DMS114 treated with DMSO at 0.1 percent for 48 hours (cell line): ENCODE measurements at regions not wholly inside any gene's neighbourhood (a gene's known extent, or its start where the extent isn't known, plus 50 kb on each side); places are given as distances from the start of the nearest gene placed in this dataset.

ENCODE experiments used
- DNase-seq: peaks from one replicate; lab custom pipeline; 2025; ENCODE audit not compliant: unreplicated experiment; lab: John Stamatoyannopoulos, UW

DNA sequence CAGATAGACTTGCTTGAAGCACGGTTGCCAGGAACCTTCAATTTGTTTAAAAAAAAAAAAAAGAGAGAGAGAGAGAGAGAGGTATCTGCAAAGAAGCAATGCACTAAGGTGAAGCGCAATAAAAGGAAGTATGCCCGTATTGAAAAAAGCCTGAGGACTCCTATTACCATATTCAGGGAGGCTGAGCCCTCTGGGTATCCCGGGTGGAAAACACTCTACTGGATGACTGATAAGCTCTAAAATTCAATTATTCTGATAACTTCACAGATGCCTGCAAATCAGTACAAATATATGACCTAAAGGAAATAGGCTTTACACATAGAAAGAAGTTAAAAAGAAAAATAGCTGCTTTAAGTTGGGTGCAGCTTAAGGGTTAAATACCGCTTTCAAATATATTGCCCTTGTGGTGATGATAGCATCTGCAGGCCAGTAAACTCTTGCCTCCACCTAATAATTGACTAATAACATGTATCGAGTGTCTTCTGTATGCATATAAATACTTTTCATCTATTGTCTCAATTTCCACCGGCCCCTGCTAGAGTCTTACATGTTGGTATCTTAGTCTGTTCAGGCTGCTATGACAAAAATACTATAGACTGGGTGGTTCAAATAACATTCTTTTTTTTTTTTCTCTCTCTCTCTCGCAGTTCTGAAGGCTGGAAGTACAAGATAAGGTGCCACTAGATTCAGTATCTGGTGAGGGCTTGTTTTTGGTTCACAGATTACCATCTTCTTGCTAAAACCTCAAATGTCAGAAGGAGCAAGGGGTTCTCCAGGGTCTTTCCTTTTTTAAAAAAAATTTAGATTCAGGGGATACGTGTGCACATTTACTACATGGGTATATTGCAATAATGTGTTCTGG is 187.4 kb upstream of the JARID2 start:
- no peak for DNase-seq

DNA sequence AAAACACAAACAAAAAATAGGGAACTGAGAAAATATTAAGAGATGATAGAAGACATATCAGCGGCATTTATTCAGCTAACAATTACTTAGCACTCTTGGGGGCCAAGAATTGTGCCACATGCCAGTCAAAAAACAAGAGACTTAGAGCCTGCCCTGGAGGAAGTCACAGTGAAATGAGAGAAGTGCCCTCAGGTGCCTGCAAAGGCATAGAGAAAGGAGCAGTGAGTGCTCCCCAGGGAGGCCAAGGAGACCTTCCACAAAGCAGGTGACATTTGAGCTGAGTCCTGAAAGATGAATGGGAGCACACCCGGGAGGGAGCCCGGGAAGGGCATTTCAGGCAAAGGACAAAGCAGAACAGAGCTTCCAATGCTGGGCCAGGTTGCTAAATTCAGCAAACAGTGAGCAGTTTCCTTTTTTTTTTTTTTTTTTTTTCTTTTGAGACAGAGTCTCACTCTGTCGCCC is 184.7 kb upstream of the JARID2 start:
- no peak for DNase-seq

DNA sequence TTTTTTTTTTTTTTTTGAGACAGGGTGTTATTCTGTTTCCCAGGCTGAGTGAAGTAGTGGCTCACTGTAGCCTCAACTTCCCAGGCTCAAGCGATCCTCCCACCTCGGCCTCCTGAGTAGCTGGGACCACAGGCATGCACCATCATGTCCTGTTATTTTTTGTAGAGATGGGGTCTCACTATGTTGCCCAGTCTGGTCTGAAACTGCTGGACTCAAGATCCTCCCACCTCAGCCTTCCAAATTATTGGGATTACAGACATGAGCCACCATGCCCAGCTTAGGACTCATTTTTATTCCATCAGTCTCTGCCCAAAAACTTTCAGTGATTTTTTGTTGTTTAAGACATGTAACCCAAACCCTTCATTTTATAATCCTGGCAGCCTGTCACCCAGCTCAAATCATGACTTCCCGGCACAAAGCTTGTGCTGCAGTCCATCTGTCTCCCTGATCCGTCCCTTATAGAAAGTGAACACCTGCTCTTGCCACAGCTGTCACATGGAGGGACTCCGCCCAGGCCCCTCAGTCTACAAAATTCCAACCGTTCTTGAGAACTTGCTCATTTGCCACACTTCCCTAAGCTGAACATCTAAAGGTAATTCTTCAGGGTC is 183.9 kb upstream of the JARID2 start:
- DNase-seq, result no peak

DNA sequence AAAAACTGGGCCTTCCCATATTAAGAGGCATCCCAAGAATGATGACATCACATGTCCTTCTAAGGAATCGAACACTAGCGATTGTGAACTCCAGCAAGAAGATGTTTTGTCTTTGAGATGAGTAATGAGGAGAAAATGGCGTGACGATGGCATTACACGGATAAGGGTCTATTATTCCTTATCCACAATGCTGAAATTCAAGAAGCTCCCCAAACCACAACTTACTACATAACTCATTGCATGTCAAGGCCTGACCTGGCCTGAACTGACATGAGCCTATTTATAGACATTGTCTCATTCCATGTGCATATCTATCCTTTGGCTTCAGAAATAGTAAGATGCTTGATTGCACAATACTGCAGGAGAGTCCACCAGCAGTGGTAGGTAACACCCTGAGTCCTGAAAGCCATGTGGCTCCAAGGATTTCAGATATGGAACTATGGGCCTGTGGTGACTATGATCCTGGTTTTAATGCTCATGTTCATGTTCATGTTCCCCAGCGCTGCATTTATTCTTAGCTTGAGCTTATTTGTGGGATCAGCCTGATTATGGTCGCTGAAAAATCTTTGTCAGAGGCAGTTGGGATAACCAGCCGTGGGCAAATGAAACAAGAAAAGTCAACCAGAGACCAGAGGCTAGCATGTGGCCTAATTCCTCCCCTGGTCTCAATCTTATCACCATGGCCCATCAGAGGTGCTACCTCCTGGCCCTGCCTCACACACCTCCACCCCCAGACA is 183.2 kb upstream of the JARID2 start:
- DNase-seq, result no peak

DNA sequence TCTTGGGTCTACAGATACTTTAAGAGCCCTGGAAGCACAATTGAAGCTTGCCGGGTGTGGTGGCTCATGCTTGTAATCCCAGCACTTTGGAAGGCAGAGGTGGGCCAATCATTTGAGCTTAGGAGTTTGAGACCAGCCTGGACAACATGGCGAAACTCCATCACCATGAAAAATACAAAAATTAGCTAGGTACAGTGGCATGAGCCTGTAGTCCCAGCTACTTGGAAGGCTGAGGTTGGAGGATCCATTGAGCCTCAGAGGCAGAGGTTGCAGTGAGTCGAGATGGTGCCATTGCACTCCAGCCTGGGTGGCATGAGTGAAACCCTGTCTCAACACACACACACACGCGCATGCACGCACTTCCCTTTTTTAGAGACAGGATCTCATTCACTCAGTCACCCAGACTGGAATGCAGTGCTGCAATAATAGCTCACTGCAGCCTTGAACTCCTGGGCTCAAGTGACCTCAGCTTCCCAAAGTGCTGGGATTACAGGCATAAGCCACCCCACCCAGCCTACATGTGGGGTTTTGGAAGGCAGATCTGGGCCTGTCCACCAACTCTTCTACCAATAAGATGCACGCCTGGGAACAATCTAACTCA is 182.5 kb upstream of the JARID2 start:
- no peak for DNase-seq

DNA sequence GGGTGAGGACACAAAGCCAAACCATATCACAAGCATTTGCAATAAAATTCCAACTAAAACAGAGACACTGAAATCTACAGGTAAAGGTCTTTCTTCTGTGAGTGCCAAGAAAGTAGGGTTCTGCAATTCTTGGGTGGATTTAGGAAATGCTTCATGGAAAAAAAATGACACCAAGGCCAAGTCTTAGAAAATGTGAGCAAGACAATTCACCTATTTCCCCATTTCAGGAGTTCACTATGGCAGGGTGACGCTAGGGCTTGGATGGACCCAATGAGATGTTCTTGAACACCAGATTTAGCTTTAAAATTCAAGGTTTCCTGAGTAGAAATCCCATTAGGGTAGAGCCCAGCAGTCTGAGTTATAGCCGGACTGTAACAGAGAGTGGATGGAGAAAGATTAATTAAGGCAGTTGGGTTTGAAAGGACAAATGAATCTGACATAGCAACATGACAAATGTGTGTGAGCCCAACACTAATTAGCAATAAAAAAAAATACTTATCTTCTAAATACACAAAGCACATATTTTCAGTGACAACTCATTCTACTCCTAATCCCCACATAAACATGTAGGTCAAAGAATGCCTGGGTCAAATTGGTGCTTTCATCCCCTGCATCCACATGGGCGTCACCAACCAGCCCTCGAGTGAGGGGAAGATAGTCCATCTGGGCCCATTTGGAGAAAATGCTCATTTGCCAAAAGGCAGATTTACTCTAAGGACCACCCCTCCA is 180.4 kb upstream of the JARID2 start:
- no peak for DNase-seq

DNA sequence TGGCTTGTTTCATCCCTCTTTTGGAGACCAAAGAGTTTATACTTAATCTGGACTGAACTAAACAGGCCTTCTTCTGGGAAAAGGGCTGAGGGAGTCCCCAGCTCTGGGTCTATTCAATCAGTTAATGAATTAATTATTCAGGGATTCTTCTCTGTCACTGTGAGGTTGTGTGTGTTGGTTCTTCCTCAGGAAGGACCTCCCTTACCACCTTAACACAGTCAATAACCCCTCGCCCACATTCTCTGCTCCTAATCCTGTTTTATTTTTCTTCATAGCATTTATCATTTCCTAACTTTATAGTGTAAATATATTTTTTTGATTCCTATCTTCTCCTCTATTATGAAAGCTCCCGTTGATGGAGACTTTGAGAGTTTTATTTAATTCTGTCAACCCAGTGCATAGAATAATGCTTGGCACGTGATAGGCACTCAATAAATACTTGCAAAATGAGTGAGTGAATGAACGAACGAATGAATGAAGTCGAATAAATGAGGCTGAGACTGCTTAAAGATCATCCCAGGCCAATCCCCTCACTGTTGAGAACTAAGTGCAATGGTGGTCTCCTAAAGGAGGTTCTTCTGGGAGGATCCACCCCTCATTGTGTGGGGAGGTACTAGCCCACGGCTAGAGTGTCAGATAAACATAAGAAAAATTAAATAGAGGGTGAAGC is 179.6 kb upstream of the JARID2 start:
- no peak for DNase-seq

DNA sequence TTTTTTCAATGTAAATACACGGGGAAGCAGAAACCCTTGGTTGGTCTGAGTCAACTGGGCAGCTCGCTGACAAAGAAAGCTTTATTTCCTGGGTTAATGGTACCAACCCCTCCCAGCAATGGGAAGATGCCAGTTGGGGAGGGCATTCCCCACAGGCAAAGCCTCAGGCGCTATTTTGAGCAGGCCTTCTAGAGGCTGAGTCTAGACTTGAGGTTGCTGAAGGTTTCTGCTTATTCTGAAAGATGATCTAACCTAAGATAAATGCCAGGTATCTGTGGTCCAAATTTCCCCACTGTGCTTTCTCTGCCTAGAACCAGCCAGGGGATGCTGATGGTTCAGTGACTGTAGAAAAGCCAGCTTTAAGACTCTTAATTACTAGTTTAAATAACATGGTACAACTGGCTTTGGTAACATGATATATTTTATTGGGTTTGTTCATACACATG is 172.5 kb upstream of the JARID2 start:
- DNase-seq, result no peak

DNA sequence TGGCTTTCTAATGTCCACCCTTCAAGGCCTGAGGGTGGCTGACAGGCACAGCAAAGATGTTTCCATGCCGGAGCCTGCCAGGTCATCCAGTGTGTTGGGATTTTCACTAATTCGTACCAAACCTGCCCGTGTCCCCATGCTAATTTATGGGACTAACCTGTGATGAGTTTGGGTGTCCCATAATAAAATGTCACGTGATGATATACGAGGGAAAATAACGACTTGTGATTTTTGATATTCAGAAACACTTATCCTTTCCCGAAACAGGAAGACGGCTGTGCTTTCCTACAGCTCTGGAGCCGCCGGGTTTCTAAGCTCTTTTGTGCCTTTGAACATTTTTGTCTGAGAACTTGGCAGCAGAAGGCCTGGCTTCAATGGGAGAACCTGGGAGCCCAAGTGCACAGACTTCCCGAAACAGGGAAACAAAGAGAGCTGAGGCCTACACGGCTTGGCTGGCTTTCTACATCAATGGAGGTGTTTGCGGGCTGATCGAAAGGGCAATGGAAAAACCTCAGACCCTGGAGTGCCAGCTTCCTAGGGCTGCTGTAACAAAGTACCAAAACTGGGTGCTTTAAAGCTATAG is 171.9 kb upstream of the JARID2 start:
- no peak for DNase-seq

DNA sequence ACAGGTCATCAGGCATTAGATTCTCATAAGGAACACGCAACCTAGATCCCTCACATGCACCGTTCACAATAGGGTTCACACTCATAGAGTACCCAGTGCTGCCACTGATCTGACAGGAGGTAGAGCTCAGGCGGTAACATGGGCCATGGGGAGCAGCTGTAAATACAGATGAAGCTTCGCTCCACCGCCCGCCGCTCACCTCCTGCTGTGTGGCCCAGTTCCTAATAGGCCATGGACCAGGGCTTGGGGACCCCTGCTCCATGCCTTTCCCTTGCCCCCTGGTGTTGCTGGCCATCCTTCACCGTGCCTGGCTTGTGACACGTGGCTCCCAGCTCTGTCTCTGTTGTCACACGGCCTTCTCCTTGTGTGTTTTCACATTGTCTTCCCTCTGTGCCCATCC is 171.1 kb upstream of the JARID2 start:
- no peak for DNase-seq

DNA sequence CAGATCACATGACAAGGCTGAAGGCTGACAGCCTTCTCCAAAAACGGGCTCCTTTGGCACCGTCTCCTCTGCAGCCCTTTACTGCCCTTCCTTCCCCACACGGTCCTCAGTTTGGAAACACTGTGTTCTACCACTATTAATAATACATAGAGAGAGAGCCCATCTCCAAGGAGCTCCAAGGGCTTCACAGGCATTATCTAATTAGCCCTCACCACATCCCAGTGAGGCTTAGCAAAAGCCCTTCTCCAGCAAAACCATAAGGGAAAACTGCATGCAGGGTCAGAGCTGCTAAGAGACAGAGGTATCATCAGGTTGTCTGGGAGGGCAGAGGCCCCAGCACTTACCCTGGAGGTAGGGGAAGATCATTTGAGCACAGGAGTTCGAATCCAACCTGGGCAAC is 169.3 kb upstream of the JARID2 start:
- no peak for DNase-seq

DNA sequence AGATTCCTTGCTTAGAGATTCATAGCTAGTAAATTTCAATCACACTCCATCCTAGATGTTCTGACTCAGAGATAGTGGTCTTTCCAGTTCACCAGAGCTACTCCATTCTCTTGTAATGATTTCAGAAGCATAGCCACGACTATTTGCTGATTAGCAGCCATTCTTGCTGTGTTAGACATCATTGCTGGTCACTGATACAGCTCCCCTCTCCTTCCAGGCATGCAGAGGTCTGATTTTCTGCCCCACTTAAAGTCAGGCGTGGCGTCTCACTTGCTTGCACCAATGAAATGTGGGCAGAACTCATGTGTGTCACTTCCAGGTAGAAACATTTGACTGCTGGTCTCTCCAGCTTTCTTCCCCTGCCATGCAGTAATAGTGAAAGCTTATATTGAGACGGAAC is 168.9 kb upstream of the JARID2 start:
- DNase-seq, result no peak

DNA sequence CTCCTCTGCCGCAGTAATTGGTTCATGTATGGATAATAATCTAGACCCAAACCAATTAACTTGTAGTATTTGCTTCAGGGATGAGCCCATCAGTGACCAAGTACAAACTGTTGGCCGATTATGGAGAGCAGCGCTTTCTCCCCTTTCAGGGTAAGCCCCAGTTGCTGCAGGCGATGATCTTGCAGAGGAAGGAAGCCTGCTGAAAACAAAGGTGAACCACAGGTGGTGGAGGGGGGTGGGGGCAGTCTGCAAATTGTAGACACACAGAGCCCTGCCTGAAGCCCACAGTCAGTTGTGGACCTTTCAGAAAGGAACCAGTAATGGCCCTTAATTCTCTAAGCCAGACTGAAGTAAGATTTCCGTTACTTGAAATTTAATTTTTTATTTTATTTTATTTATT is 167.9 kb upstream of the JARID2 start:
- no peak for DNase-seq

DNA sequence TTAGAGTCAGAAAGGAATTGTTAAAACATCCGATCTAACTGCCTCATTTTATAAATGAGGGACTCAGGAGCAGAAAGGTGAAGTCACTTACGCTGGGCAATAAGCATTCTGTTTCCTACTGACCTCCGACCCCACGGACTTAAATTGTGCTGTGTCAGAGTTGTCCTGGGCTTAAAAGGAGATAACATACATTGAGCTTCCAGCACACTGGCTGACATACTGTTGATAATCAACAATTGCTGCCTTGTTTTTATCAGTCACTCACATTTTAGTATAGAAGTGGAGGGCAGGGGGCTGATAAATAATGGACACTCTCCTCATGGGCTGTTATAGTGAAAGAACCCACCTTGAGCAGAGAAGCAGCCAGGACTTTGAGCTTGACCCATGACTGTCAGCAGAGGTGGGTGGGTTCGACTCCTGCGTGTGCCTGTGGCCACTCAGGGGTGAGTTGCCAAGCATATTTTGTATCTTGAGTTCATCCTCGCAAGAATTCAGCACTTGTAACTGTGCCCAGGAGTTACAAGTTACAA is 166.5 kb upstream of the JARID2 start:
- no peak for DNase-seq

DNA sequence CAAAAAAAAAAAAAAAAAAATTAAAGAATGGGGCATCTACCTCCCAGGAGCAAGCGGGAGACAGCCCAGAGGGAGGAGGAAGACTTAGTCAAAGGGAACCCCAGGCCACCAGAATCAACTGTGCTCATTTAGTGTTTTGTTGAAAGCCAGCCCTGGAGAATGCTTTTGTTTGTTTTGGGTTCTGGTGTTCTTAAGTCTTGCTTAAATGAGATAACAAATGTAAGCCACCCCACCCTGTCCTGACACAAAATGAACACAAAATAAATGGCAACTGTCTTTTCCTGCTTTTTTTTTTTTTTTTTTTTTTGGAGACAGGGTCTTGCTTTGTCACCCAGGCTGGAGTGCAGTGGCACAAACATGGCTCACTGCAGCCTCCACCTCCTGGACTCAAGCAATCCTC is 165.0 kb upstream of the JARID2 start:
- no peak for DNase-seq

DNA sequence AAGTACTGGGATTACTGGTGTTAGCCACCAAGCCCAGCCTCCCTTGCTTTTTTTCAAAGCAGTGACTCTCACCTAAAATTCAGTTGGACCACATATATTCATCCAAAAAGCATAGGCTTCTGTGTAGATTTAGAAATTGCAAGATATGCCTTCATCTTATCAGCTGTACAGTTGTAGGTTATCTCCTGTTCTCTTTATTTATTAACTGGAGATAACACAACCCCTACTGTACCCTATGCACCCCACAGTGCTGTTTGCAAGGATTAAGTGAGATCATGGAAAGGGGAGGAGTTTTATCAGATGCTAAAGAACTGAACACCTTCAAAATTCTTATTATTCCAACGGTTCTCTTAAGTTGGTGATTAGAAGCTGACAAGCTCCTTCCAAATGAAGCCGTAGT is 164.4 kb upstream of the JARID2 start:
- DNase-seq, result no peak

DNA sequence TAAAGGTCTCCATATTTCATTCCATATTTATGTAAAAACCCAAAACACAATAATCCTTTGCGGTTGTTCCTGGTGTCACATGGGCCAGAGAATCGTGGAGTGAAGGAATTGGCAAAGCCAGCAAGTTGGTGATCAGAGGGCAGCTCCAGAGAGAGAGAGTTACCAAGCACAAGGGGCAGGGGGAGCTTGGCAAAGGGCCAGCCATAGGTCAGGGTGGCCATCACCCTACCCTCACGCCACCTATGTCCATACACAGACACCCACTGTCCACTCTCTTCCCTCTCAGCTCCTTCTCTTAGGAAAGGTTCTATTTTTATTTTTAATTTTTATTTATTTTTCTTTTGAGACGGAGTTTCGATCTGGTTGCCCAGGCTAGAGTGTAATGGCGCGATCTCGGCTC is 163.2 kb upstream of the JARID2 start:
- no peak for DNase-seq

DNA sequence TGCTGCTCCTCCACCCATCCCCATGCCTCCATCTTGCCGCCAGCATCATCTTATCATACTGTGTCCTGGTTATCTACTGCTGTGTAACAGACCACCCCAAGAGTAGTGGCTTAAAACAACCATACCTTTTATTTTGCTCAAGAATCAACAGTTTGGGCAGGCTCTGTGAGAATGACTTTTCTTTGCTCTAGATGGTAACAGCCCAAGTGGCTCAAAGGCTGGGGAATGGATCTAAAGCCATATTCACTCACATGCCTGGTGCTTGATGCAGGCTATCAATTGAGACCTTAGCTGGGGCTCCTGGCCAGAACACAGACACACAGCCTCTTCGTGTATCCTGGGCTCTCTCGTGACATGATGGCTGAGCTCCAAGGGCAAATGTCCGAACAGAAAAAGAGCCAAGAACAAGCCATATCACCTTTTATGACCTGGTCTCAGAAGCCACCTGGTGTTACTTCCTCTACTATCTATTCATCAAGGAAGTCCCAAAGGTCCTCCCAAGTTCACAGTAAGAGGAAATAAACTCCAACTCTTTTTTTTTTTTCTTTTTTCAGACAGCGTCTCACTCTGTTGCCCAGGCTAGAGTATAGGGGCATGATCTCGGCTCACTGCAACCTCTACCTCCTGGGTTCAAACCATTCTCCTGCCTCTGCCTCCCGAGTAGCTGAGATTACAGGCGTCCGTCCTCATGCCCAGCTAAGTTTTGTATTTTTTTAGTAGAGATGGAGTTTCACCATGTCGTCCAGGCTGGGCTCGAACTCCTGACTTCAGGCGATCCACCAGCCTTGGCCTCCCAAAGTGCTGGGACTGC is 159.3 kb upstream of the JARID2 start:
- DNase-seq, result no peak

DNA sequence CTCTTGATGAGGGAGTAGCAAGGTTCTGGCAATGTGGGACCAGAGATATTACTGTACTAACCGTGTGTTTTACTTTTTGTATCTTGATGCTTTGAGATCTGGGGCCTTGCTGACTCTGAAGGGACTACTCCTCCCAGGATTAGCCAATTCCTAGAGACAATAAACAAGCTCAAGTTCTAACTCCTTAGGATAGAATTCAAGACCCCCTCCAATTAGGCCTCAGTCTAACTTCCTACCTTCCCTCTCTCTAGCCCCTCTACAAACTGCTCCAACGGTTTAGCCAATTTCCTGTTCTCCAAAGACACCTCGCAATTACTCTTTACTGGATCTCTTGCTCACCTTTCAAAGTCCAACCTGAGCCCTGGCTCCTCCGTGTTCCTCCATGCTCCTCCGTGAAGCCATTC is 158.7 kb upstream of the JARID2 start:
- DNase-seq, result no peak
